Right lobe of liver (tissue), 6 donors: ENCODE measurements at regions not wholly inside any gene's neighbourhood (a gene's known extent, or its start where the extent isn't known, plus 50 kb on each side); places are given as distances from the start of the nearest gene placed in this dataset.
A peak's percentile ranks its signal among the peaks of the same experiment; 100 is the strongest.

Experiments
- ATAC-seq, 4 donors: fragments of 200-7000 bp; cut with Tn5 transposase; one replicate each; pipeline ENCODE4 v1.9.1; 2020; ENCODE audit warnings: mild to moderate bottlenecking in 4 of 4, moderate library complexity in 4 of 4
- DNase-seq, 3 donors: peaks; one replicate each; pipeline ENCODE4 v3.0.0-alpha.2; 2020
- H3K27ac ChIP-seq, 3 donors: fragments of 200-600 bp; one replicate each; pipeline ENCODE4 v1.8.0; 2022
- H3K27me3 ChIP-seq, 2 donors: fragments of 200-600 bp; one replicate each; pipeline ENCODE4 v1.8.0; 2022
- H3K36me3 ChIP-seq, 4 donors: fragments of 200-600 bp; sonication (generic) in 1 of 4; one replicate each; pipeline versions ENCODE4 v1.5.1 to v1.8.0; 2017 to 2022; ENCODE audit warnings: control low read depth in 1 of 4
- H3K4me1 ChIP-seq, 4 donors: fragments of 200-600 bp; sonication (generic) in 1 of 4; one replicate each; pipeline versions ENCODE4 v1.5.1 to v1.8.0; 2017 to 2022; ENCODE audit warnings: control low read depth in 1 of 4
- H3K4me3 ChIP-seq, 3 donors: fragments of 200-600 bp; one replicate each; pipeline ENCODE4 v1.8.0; 2022
- H3K9me3 ChIP-seq, 4 donors: fragments of 200-600 bp; sonication (generic) in 1 of 4; one replicate each; pipeline versions ENCODE4 v1.5.1 to v1.8.0; 2017 to 2022; ENCODE audit warnings: control low read depth in 1 of 4
- CTCF ChIP-seq, 4 donors: fragments of 200-600 bp in 3 of 4; fragments of 450-650 bp in 1 of 4; IDR thresholded peaks; one replicate each; pipeline versions ENCODE4 v1.5.1 to v1.8.0; 2016 to 2022; ENCODE audit warnings: antibody characterized with exemption in 4 of 4, mild to moderate bottlenecking in 2 of 4
- POLR2A ChIP-seq: fragments of 450-650 bp; IDR thresholded peaks from one replicate; pipeline ENCODE4 v1.6.1; 2017; ENCODE audit warnings: antibody characterized with exemption, mild to moderate bottlenecking
- WGBS: methylation state at CpG from one replicate; pipeline ENCODE4 v1.1.6; 2018; ENCODE audit warnings: low coverage, low lambda C conversion rate; ENCODE audit not compliant: insufficient coverage; ENCODE audit errors: missing lambda C conversion rate; 5-methylcytosine and 5-hydroxymethylcytosine counted together
- intact Hi-C, 2 donors: fragments of 100-400 bp; cut with DNase I; formaldehyde crosslinking; loops; one replicate each; pipeline versions ENCODE4 v1.11.2 to v1.14.1; 2022
- donor health status: DM: no; HTN: yes; CAD: no.
- donor health status: DM: no; HTN: no; CAD: no.
- donor health status: DM: no; HTN: no; CAD: no.
- donor health status: DM: no; HTN: yes; CAD: no.
- donor health status: DM: no; HTN: yes; CAD: no.

GRCh38 chr18:55990186-55990585 lies 402.2 kb upstream of the TCF4 start:
- Histone ChIP-seq H3K9me3 (no peaks in the 10 kb centered on the region), H3K27me3 (no peaks in the 10 kb centered on the region), H3K27ac (no peak overlapping the region), H3K36me3 (no peaks in the 10 kb centered on the region), H3K4me3 (no peak overlapping the region), H3K4me1 (no peaks in the 10 kb centered on the region)
- ATAC-seq (no peak), DNase-seq (no peak)
- no peak for TF ChIP-seq POLR2A
- TF ChIP-seq CTCF (IDR thresholded peaks at IDR 0.05) = no peak
- intact Hi-C loops = no loop called here
- 85% methylated on average over 2 of the region's 2 CpGs for WGBS

DNA sequence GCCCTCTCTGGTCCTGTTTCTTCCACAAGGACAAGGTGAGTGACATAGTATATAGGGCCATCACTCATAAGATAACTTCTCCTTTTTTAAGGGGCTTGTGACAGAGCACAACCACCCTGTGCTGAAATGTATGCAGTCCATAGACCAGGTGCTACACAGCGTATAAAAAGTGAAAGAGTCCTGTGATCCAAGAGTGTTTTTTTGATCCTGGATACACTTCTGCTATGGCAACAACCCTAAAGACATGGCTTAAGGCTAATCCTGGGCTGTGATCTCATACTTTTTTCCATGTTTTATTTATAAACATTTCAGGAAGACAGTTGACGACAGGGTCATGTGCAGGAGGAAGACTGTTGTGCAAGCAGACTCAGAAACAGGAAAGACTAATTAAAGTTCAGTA lies 400.5 kb upstream of the TCF4 start:
- H3K36me3 ChIP-seq = no peaks in the 10 kb centered on the region
- intact Hi-C loops = no loop called here
- peak; percentile 47 to 80 (median 66) for ATAC-seq
- no peaks in the 10 kb centered on the region for H3K4me1 ChIP-seq
- WGBS = 39% methylated on average over 2 of the region's 2 CpGs
- H3K27me3 ChIP-seq = no peaks in the 10 kb centered on the region
- no peaks in the 10 kb centered on the region for H3K9me3 ChIP-seq
- DNase-seq = no peak
- no peak overlapping the region for H3K4me3 ChIP-seq
- no peak for TF ChIP-seq CTCF (IDR thresholded peaks at IDR 0.05)
- no peak for TF ChIP-seq POLR2A
- no peak overlapping the region for H3K27ac ChIP-seq

DNA sequence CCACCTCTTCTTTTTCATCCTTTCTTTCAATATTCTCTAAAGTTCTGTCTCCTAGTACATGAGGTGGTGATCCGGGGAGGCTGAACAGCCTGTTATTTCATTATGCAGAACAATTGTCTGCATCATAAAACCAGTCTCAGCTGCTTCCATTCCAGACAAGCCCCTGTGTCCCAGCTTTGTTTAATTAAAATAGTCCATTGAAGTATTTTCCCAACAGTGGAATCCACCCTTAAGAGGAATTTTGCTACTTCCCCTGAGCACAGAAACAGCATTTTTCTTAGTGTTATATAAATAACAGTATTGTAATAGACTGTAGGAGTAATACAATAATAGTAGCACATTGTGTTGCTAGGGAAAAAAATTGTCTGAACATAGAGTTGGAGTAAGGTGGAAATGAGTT lies 395.4 kb upstream of the TCF4 start:
- WGBS = 67% methylated on average over 1 of the region's 1 CpG
- Histone ChIP-seq H3K4me1 (no peaks in the 10 kb centered on the region), H3K4me3 (no peak overlapping the region), H3K27ac (no peak overlapping the region), H3K27me3 (no peaks in the 10 kb centered on the region), H3K9me3 (no peaks in the 10 kb centered on the region), H3K36me3 (no peaks in the 10 kb centered on the region)
- intact Hi-C loops = no loop called here
- TF ChIP-seq POLR2A (no peak), CTCF (IDR thresholded peaks at IDR 0.05) (no peak)
- DNase-seq = no peak
- no peak for ATAC-seq

DNA sequence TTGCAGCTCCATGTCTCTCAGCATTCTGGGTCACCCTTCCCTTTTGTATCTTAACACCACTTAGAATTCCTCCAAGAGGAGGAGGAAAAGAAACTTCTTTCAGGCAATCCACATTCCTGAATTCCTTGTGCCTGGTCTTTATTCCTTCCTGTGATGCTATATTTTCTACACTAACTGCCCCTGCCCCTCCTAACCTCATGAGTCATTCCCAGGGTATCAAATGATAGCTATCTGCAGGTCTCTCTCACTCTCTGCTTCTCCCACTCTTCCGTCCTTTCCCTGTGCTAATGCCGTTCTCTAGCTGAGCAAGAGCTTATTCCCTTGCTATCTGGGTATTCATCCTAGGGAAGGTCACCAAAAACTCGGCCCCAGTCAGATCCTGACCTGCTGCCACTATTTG lies 395.0 kb upstream of the TCF4 start:
- Histone ChIP-seq H3K36me3 (no peaks in the 10 kb centered on the region), H3K4me1 (no peaks in the 10 kb centered on the region), H3K9me3 (no peaks in the 10 kb centered on the region), H3K4me3 (no peak overlapping the region), H3K27me3 (no peaks in the 10 kb centered on the region), H3K27ac (no peak overlapping the region)
- no peak for TF ChIP-seq CTCF (IDR thresholded peaks at IDR 0.05)
- no peak for TF ChIP-seq POLR2A
- 72% methylated on average over 3 of the region's 3 CpGs for WGBS
- DNase-seq (no peak), ATAC-seq (no peak)
- intact Hi-C loops = no loop called here

- intact Hi-C loops = no loop called here
- no peak overlapping the region for H3K27ac ChIP-seq
- TF ChIP-seq CTCF (IDR thresholded peaks at IDR 0.05) = no peak
- no peak for TF ChIP-seq POLR2A
Measured at GRCh38 chr18:55981712-55982475, 393.9 kb upstream of the TCF4 start.

More at GRCh38 chr18:55981712-55982475, 393.9 kb upstream of the TCF4 start:
- ATAC-seq (no peak), DNase-seq (no peak)
- no peaks in the 10 kb centered on the region for H3K36me3 ChIP-seq
- no peaks in the 10 kb centered on the region for H3K4me1 ChIP-seq
- no peak overlapping the region for H3K4me3 ChIP-seq
- no peaks in the 10 kb centered on the region for H3K9me3 ChIP-seq
- WGBS = 89% methylated on average over 6 of the region's 6 CpGs
- no peaks in the 10 kb centered on the region for H3K27me3 ChIP-seq
